HG03139 (cell line): ENCODE measurements at regions not wholly inside any gene's neighbourhood (a gene's known extent, or its start where the extent isn't known, plus 50 kb on each side); places are given as distances from the start of the nearest gene placed in this dataset.

Experiments
- ATAC-seq: cut with Tn5 transposase; IDR thresholded peaks from one replicate; pipeline ENCODE4 v1.9.1; 2021; ENCODE audit not compliant: unreplicated experiment

DNA sequence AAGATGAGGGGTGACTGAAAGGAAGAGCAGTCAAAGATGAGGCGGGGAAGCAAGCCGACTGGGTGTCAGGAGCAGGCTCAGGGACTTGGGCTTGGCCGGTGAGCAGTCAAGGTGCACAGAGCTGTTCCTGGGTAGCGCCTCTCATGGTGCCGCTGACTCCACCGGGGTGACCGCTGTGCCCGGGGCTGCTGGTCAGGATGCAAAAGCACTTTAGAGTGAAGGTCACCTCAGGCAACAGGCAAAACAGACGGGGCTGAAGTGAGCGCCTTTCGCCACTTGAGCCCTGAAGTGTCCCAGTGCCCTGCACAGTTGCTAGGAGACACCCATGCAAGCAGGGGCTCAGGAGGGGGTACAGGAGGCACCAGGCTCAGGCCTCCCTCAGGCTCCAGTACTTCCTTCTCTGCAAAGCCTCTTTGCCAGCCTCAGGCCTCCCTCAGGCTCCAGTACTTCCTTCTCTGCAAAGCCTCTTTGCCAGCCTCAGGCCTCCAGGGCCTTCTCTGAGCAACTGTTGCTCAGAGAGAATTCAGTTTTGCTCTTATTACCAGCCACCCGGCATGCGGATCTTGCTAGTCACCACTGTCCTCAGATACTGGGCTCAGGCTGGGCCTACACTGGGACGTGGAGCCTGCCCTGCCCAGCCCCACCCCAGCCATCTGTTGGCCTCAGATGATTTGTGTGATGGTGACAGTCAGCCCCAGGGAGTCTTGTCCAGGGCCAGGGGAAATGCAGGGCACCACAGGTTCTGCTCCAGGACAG lies 99.7 kb upstream of the IRF2BP2 start:
- ATAC-seq: no peak

DNA sequence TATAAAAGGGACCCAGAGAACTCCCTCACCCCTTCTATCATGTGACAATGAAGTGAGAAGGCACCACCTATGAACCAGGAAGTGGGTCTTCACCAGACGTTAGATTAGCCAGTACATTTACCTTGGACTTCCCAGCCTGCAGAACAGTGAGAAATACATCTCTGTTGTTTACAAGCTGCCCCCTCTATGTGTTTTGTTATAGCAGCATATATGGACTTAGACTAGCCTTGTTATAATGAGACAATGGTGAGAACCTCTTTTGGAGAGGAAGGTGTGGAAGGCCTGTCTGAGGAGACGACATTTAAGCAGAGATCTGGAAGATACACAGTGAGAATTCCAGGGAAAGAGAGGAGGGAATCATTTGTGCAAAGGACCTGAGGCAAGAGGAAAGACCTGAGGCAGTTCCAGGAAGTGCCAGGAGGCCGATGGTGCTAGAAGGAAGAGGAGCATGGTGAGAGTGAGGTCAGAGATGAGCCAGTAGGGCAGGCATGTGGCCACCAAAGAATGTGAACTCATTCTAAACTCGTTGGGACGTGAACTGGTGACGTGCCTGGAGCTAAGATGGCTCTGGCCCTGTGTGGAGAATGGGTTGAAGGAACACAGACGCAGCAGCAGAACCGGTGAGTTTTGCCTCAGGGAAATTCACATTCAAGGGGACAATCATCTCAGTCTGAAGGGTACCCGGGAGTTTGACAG lies 98.9 kb upstream of the IRF2BP2 start:
- no peak for ATAC-seq

DNA sequence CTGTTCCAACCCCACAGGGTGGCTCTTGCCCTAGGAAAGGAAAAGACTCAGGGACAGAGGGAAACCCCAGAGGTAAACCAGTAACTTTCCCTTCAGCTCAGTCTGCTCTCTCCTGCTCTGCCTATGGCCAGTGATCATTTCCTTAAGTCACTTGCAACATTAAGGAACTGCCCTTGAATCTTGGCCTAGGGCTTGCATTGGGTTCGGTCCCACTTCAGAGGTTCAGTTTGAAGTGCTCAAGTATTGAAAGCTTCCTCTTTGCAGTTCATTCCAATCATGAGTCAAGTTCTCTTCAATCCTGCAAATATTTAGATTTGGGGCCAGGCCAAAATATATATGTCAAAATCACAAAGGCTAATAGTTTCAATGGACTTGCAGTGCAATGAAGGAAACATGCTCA lies 97.7 kb upstream of the IRF2BP2 start:
- ATAC-seq: no peak

DNA sequence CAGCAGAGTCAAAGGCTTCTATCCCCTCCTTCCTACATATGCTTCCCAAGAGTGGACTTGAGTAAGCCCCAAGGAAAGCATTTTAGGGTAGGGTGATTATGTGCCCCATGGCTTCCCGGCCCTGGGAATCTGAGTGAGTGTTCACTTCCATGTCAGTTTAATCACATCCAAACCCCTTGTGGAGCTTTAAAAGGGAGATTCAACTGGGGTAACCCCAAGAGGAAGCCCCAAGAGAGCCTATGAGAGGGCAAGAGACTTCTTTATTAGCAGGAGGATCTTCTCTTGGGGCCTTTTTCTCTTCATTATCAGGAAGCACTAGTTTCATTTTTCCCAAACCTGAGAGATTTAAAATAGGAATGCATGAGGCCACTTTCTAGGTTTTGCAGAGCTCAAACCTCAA lies 97.0 kb upstream of the IRF2BP2 start:
- no peak for ATAC-seq

DNA sequence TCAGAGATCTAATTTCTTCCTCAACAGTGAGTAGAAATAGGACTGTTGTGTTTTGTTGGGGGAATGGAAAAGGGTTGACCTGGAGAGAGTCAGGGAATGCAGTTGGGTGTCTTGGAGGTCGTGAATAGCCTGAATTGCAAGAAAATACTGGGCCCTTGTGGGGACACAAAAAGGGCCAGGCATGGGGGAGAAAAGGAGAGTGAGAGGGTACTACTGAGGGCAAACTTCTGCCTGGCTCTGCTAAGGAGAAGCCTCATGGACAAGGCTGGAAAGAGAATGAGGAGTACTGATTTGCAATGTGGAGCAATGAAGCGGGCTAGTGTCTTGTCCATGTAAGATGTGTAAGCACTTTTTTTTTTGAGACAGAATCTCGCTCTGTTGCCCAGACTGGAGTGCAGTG lies 96.2 kb upstream of the IRF2BP2 start:
- no peak for ATAC-seq

DNA sequence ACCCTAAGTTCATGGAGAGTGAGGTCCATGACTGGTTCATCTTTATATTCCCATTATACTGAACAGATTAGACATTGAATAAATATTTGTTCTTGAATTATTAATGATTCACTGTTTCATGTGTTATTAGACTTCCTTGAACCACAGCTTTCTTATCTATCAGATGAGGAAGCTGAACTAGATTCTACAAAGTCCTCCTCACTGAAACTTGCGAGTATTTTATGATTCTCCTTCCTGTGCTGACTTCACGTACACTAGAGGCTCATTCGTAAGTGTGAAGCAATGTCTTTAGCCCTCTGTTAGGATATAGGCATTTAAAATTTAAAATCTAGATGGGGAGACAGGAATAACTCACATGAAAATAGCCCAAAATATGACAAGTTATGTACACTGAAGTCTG lies 95.6 kb upstream of the IRF2BP2 start:
- no peak for ATAC-seq

DNA sequence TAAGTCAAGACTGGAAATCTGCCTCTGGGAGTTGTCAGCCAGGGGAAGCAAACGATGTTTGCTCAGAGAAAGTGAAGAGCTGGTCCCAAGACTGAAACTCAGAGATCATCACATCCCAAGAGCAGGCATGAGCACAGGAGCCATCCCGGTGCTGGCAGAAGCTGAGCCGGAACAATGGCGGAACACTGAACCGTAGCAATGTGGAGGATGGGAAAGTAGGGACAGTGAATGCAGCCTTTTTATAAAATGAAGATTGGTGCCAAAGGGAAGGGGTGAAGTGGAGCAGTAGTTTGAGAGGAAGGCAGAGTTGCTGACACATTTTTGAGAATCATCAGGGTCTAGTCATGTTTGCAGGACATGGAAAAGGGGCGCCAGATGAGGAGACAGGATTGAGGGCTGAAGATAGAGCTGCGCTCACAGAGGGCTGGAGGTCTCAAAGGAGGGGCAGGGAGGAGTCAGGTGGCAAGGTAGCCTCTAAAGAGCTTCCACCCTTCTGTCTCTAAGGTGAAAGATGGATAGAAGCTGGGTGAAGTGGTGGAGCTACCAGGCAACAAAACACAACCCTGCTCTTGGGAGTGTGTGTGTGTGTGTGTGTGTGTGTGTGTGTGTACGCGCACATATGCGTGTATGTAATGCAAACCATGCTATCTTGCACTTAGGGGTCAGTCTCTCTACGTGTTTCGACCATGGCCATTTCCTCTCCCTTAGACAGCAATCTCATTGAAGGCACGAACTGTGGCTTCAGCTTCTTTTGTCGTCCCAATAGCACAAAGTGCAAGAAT lies 94.3 kb upstream of the IRF2BP2 start:
- ATAC-seq: no peak

DNA sequence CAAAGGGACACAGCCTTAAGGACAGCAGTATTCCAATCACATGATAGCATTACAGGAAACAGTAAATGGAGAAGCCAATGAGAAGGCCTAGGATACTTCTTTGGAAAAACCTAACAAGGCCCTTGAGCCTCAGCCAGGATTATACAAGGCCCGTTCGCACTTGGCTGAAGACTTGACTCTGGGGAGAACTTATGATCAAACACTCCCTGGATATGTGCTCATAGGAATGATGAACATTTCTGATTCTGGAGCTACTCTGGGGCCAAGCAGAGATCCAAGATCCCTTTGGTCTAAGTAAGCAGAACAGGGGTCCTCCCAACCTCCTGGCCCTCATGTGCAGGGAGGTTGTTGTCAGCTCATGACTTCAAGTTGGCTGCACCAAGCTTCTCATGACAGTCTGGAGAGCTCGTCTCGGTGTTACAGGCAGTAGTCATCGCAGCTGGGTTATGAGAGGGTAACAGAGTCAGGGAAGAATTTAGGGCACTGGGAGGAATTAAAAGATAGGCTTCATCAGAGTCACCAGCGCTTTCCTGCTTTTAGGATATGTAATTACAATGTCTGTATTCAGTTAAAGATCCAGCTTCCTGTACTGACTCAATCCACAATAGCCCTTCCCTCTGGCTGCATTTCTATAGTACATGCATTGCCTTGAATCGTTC lies 92.5 kb upstream of the IRF2BP2 start:
- no peak for ATAC-seq

DNA sequence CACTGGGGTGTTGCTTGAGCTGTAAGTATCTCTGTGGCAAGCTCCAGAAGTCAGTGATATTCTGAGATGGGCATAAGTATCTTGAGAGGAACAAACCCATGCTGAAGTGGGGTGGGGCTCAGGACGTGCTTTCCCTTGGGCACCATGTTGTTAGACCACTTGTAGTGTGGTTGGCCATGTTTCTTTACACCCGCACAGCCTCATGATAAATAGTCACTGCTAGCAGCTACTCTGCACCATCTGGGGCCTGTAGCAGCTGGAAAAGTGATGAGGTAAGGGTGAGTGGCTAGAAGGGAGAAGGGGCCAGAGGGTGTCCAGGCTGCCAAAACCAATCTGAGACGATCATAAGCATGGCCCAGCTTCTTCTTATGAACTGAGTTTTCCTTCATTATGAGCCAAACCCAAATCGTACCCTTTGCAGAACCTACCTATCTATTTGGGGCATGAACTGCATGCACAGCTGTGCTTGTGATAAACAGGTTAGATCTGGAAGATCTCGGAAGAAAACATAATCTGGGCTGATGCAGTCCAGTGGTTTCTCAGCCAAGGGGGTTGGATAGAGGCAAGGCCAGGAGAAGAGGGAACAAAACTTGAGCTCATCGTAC lies 91.9 kb upstream of the IRF2BP2 start:
- no peak for ATAC-seq

DNA sequence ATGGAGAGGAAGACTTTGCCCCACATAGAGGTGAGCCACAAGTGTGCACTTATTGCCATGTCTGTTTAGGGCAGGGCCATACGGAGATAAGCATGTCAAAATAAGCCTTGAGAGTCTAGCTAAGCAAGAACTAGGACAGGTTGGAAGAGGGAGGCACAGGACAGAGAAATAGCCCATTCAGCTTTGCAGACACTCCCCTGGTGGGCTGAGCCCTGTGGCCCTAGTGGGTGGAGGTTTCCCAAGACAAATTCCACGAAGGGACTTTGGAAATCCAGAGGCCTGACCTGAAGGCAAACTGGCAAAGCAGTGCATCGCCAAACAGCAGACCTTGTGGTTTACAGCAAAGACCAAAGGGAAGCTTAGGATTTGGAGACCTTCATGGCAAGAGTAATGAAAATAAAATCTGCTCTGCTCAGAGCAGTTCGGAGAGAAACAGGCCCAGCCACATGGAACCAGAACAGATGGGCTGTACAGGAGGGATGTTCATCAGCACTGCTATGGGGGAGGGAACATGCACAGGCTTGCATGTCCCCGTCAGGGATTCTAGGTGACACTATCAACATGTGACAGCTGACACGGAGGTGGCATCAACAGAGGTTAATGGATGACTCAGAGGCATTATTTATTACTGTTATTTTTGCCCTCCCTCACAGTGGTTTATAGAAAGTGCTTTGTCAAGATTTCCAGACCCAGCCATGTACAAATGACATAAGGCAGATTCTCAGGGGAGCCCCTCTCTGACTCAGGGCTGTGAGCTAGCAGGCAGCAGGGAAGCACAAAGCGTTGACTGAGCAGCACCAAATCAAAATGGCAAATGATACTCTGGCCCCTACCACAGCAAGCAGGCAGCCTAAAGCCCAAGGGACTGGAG lies 90.1 kb upstream of the IRF2BP2 start:
- peak; percentile 67 for ATAC-seq

DNA sequence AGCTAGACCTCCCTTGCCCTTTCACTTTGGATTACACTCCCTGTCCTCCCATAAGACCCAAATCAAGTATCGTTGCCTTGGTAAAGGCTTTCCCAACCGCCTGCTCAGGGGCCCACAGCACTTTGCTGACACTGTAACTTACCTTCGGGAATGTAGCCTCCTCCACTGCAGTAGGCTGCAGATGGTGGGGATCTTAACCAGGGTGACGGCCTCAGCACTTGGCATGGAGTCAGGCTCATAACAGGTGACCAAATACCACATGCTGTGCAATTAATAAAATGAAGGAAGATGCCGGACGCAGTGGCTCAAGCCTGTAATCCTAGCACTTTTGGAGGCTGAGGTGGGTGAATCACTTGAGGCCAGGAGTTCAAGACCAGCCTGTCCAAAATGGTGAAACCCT lies 88.7 kb upstream of the IRF2BP2 start:
- ATAC-seq: no peak

DNA sequence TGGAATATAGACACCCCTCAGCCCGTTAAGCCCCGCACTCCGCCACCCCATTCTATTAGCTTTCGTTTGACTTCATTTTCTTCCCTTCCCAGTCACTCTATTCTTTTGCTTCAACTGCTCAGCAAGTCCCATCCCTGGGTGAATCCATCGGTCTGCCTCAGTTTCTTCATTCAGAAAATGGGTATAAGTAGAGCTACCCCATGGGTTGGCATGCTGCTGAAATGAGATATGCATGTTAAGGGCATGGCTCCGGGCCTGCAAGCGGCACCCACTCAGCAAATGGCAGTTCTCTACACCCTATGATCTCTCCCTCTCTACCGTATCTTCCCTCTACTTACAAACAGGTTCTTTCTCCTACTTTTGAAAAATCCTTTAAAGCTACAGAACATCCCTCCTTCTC lies 87.8 kb upstream of the IRF2BP2 start:
- no peak for ATAC-seq

DNA sequence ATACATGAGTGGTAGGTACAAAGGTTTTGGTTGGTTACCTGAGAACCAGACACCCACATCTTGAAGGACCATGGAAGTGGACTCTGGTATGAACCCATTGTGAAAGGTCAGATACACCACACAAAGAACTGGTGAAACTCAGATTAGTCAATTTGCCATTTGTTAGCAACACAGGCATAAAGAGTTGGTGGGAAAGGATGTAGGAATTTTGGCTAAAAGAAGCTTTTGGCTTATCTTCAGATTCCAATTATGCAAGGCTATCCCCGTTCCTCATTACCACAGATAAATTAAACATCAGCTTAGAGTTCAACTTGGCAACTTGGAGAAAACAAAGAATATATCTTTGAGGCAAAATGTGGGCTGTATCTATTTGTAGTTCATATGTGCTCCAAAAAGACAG lies 87.0 kb upstream of the IRF2BP2 start:
- no peak for ATAC-seq

DNA sequence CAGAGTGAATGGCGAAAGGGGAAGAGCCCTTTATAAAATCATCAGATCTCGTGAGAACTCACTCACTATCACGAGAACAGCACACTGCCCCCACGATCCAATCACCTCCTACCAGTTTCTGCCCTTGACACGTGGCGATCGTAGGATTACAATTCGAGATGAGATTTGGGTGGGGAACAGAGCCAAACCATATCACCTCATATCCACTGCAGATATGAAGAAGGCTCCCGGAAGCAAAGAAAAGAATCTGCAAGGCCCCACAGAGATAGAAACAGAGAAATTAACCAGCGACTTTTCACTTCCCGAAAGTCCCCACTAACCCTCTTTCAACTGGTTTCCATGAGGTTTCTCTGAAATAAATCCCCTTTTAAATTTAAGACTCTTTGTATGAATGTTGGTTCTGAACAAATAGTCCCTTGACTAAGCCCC lies 86.2 kb upstream of the IRF2BP2 start:
- no peak for ATAC-seq

DNA sequence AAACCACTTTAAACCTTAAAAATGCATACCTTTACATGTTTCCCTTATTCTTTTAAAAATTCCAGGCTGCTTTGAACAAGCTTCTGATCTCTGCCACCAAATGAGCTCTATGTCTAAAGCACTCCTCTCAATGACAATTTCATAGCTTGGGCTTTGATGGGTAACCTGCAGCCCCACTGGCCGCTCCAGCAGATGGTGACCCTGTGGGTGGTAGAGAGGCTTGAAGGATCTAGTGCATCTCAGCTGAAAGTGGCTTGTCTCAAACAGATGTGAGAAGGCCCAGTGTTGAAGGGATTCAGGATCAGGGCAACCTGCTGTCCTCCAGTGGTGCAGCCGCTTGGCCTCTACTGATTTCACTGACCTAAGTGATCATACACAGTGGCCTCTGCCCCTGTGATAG lies 84.7 kb upstream of the IRF2BP2 start:
- ATAC-seq: no peak

DNA sequence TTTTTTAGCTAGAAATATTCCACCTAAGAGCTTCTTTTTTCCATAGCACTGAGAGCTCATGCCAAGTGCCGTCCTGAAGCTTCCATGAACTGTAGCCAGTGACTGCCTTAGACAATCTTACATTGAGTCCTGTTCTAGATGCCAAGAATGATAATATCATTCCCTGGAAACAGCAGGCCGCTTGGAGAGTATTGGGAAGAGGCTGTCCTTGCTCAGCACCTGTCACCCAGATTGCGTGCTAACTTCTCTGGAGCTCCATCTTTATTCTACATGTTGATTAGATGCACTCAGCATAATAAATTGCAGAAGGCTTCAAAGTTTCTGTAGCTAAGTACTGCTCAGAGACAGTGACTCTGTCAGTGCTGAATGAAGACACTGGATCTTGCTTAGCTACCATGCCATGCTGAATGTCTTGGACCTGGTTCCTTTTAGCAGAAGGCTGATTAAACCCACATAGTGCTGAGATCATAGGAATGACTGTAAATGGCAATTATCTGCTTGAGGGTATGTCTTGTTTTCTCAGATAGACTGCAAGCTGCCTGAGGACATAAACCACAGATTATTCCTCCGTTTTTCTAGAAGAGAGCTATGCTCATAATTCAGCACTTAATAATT lies 83.1 kb upstream of the IRF2BP2 start:
- no peak for ATAC-seq

DNA sequence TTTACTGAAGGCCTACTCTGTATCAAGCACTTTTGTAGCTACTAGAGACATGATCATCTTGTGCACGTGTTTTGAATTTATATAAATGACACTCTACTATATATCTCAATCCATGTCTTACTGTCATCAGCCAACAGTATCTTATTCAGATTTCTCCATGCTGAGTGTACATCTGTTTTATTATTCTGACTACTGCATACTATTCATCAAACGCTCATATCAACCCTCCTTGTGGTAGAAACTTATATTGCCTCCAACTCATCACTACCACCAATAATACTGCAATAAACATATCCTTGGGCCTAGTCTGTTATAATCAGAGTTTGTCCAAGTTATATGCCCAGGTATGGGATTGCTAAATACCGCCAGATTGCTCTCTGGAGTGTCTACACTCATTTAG lies 81.6 kb upstream of the IRF2BP2 start:
- no peak for ATAC-seq

DNA sequence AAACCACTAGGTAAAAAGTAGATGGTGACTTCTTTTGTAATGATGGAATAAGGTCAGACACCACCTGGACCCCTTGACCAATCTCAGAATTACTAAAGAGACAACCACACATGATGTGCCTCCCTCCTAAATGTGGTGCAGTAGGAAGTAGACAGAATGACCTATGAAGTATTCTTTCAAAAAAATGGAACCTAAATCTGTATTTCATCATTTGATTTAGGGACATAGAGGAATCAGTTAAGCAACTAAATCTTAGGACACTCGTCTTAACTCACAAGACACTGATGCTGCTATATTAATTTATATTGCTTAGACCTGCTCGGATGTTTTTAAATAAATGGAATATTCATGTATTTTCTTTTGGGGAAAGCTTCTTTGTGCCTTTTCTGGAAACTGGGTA lies 80.9 kb upstream of the IRF2BP2 start:
- ATAC-seq: no peak

DNA sequence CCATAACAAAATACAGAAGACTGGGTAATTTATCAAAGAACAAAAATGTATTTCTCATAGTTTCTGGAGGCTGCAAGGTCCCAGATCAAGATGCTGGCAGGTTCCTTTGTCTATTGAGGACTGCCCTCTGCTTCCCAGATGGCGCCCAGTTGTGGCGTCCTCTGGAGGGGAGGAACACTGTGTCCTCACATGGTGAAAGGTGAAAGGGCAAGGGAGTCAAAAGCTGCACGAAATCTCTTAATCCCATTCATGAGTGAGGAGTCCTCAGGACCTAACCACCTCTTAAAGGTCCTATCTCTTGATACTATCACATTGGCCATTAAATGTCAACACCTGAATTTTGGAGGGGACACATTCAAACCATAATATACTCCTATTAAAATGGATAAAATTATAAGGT lies 79.3 kb upstream of the IRF2BP2 start:
- ATAC-seq: no peak

DNA sequence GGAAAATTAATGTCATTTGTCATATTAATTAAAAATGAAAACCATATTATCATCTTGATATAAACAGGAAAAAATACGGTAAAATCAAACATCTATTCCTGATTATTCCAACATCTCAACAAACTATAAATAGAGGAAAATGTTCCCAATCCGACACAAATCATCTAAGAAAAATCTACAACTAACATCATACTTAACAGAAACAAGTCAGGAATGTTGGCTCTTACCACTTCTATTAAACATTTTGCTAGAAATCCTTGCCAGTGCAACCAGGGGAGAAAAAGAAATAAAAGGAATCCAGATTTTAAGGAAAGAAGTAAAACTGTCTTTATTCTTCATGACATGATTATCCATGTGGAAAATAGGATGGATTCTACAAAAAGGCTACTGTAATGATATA lies 77.0 kb upstream of the IRF2BP2 start:
- ATAC-seq: no peak
